ENCODE measurements at regions not wholly inside any gene's neighbourhood (a gene's known extent, or its start where the extent isn't known, plus 50 kb on each side); places are given as distances from the start of the nearest gene placed in this dataset.

DNA sequence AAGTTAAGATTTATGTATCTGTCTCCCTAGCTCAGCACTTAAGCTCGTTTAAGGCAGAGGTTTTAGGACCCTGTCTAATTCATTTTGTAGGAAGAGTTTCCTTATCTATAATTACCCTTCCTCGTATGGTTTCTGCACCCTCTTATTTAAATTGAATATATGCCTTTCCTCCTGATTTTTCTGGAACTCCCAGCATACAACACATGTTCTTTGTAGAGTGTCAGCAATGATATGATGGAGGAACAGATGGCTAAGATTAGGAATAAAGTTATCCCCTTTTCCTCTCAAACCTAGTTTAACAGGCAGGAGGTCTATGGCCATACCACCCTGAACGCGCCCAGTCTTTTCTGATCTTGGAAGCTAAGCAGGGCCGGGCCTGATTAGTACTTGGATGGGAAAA lies 359.5 kb downstream of the PCDH17 start (continued):
- TF ChIP-seq, protein P1, sequence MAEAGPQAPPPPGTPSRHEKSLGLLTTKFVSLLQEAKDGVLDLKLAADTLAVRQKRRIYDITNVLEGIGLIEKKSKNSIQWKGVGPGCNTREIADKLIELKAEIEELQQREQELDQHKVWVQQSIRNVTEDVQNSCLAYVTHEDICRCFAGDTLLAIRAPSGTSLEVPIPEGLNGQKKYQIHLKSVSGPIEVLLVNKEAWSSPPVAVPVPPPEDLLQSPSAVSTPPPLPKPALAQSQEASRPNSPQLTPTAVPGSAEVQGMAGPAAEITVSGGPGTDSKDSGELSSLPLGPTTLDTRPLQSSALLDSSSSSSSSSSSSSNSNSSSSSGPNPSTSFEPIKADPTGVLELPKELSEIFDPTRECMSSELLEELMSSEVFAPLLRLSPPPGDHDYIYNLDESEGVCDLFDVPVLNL (CRISPR knock-in tag; IDR thresholded peaks at IDR 0.05; ENCODE audit: borderline replicate concordance, low read depth): no peak
- TF ChIP-seq TP53 (CRISPR knock-in tag; IDR thresholded peaks at IDR 0.05) (no peak), ETV6 (CRISPR knock-in tag; IDR thresholded peaks at IDR 0.05) (no peak), ZNF396 (CRISPR knock-in tag; IDR thresholded peaks at IDR 0.05; ENCODE audit: borderline replicate concordance) (no peak), ZNF317 (CRISPR knock-in tag; IDR thresholded peaks at IDR 0.05; ENCODE audit: borderline replicate concordance, low read depth) (no peak)
- TF ChIP-seq, protein P2, sequence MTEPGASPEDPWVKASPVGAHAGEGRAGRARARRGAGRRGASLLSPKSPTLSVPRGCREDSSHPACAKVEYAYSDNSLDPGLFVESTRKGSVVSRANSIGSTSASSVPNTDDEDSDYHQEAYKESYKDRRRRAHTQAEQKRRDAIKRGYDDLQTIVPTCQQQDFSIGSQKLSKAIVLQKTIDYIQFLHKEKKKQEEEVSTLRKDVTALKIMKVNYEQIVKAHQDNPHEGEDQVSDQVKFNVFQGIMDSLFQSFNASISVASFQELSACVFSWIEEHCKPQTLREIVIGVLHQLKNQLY (CRISPR knock-in tag; IDR thresholded peaks at IDR 0.05): no peak

DNA sequence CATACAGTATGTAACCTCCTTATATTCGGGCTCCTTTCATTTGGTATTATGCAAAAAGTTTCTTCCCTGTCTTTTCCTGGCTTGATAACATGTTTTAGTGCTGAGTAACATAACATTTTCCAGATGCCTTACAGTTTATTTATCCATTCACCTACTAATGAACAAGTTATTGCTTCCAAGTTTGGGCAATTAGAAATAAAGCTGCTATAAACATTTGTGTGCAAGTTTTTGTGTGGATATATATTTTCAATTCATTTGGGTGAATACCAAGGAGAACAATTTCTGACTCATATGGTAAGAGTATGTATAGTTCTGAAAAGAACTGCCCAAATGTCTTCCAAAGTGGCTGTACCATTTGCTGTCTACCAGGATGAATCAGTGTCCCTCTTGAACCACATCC lies 360.9 kb downstream of the PCDH17 start:
- no peaks in the 10 kb centered on the region for H3K27me3 Mint-ChIP-seq (ENCODE audit: low read depth)
- no peaks in the 10 kb centered on the region for H3K36me3 Mint-ChIP-seq
- TF ChIP-seq EMX1 (CRISPR knock-in tag; IDR thresholded peaks at IDR 0.05) (no peak), TEAD4 (CRISPR knock-in tag; IDR thresholded peaks at IDR 0.05) (no peak)
- CTCF ChIA-PET: no interaction called here
- H3K9me3 Mint-ChIP-seq: peaks cover 3% of the 10 kb centered on the region
- H3K4me1 Mint-ChIP-seq: no peaks in the 10 kb centered on the region
- DNase-seq (ENCODE audit: low spot score): no peak
- H3K4me3 Mint-ChIP-seq: no peak overlapping the region
- H3K27ac Mint-ChIP-seq: no peak overlapping the region
- POLR2A ChIA-PET: no interaction called here
- no peak for ATAC-seq

DNA sequence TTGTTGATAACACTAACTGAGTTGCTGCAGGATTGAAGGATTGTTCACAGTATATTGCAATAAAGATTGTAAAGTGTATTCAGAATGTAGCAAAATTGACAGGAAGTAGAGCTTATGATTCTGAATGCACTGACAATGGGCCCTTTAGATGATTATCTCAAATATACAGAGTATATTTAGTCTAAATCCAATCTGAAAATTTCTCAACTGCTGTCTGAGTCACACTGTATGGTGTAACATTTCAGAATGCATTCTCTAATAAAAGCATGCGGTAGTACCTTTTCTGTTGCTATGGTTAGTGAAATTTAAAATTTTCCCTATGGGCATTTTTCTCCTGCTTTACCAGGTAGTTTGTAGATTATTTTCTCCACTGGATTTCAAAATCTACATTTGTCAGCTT lies 365.2 kb downstream of the PCDH17 start:
- CTCF ChIA-PET: no interaction called here
- Mint-ChIP-seq H3K4me3 (no peak overlapping the region), H3K27me3 (ENCODE audit: low read depth) (no peaks in the 10 kb centered on the region), H3K36me3 (peaks cover 2% of the 10 kb centered on the region; the same call in 1 of the 2 replicates), H3K27ac (no peak overlapping the region), H3K4me1 (no peaks in the 10 kb centered on the region), H3K9me3 (peaks cover 18% of the 10 kb centered on the region)
- ATAC-seq (no peak), DNase-seq (ENCODE audit: low spot score) (no peak)
- POLR2A ChIA-PET: no interaction called here
- no peak for TF ChIP-seq ZNF121 (CRISPR knock-in tag; IDR thresholded peaks at IDR 0.05)
- no peak for TF ChIP-seq TP53 (CRISPR knock-in tag; IDR thresholded peaks at IDR 0.05)
- TF ChIP-seq, protein P3, sequence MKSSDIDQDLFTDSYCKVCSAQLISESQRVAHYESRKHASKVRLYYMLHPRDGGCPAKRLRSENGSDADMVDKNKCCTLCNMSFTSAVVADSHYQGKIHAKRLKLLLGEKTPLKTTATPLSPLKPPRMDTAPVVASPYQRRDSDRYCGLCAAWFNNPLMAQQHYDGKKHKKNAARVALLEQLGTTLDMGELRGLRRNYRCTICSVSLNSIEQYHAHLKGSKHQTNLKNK (CRISPR knock-in tag; IDR thresholded peaks at IDR 0.05): no peak
- no peak for TF ChIP-seq GTF2I (CRISPR knock-in tag; conservative IDR thresholded peaks at IDR 0.05)
- TF ChIP-seq ETV6 (CRISPR knock-in tag; IDR thresholded peaks at IDR 0.05): no peak

DNA sequence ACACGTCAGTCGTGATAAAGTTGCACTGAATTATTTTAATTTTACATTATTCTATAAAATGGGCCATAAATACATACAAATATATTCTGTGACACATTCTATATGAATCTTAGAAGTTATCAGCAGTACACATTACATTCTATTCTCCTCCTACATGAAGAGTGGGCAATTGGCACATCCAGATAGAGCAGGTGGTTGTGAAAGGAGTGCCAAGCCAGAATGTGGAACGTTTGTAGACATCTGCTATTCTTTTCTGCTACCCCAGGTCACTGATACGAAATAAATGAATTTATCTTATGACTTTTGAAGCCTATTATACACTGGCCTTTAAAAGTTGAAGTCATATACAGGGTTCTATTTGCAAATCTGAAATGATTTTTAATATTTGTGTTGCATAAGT lies 373.2 kb downstream of the PCDH17 start:
- CTCF ChIA-PET: interaction anchor here (1.0 kb wide), 1 partner anchor 380 kb away, joined by 3 read pairs; no protein-coding TSS in a partner anchor
- DNase-seq (ENCODE audit: low spot score) (no peak), ATAC-seq (no peak)
- POLR2A ChIA-PET: no interaction called here
- Mint-ChIP-seq H3K4me1 (no peaks in the 10 kb centered on the region), H3K27ac (no peak overlapping the region), H3K36me3 (no peaks in the 10 kb centered on the region), H3K4me3 (no peak overlapping the region), H3K27me3 (ENCODE audit: low read depth) (no peaks in the 10 kb centered on the region), H3K9me3 (peaks cover 5% of the 10 kb centered on the region; the same call in 1 of the 2 replicates)
- TF ChIP-seq FOXJ3 (CRISPR knock-in tag; IDR thresholded peaks at IDR 0.05; ENCODE audit: borderline replicate concordance) (no peak), ZNF671 (CRISPR knock-in tag; IDR thresholded peaks at IDR 0.05) (no peak), CBFB (CRISPR knock-in tag; IDR thresholded peaks at IDR 0.05; ENCODE audit: low read depth) (no peak), MXD4 (CRISPR knock-in tag; IDR thresholded peaks at IDR 0.05; ENCODE audit: borderline replicate concordance) (no peak), PRRX2 (CRISPR knock-in tag; IDR thresholded peaks at IDR 0.05) (no peak)
- TF ChIP-seq, protein P1 (CRISPR knock-in tag; IDR thresholded peaks at IDR 0.05; ENCODE audit: borderline replicate concordance, low read depth): no peak
- TF ChIP-seq, protein P4, sequence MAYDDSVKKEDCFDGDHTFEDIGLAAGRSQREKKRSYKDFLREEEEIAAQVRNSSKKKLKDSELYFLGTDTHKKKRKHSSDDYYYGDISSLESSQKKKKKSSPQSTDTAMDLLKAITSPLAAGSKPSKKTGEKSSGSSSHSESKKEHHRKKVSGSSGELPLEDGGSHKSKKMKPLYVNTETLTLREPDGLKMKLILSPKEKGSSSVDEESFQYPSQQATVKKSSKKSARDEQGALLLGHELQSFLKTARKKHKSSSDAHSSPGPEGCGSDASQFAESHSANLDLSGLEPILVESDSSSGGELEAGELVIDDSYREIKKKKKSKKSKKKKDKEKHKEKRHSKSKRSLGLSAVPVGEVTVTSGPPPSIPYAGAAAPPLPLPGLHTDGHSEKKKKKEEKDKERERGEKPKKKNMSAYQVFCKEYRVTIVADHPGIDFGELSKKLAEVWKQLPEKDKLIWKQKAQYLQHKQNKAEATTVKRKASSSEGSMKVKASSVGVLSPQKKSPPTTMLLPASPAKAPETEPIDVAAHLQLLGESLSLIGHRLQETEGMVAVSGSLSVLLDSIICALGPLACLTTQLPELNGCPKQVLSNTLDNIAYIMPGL (CRISPR knock-in tag; IDR thresholded peaks at IDR 0.05): no peak
- TF ChIP-seq, protein P5, sequence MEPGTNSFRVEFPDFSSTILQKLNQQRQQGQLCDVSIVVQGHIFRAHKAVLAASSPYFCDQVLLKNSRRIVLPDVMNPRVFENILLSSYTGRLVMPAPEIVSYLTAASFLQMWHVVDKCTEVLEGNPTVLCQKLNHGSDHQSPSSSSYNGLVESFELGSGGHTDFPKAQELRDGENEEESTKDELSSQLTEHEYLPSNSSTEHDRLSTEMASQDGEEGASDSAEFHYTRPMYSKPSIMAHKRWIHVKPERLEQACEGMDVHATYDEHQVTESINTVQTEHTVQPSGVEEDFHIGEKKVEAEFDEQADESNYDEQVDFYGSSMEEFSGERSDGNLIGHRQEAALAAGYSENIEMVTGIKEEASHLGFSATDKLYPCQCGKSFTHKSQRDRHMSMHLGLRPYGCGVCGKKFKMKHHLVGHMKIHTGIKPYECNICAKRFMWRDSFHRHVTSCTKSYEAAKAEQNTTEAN (CRISPR knock-in tag; IDR thresholded peaks at IDR 0.05): no peak

Data from WTC11 (cell line).